NCI-H2081 (cell line): ENCODE measurements at regions not wholly inside any gene's neighbourhood (a gene's known extent, or its start where the extent isn't known, plus 50 kb on each side); places are given as distances from the start of the nearest gene placed in this dataset.

ENCODE experiments used
- DNase-seq, 2 experiments: peaks; one replicate each; lab custom pipeline; 2025; lab: John Stamatoyannopoulos, UW

DNA sequence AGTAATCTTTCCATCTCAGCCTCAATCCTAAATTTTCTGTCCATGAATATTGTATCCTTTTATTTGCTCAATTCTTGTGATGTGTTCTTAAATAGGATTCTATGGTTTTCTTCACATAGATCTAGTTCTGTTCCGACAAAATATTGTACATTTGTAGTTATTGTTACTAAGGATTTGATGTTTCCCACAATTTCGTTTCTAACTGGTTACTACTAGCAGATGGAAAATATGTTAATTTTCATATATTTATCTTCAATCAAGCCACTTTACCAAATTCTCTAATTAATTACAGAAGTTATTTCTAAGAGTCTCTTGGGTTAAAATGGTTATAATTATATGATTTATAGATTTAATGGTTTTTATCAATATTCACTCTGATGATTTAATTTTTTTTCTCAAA, 60.3 kb downstream of the SEC61B start:
- DNase-seq, result no peak

DNA sequence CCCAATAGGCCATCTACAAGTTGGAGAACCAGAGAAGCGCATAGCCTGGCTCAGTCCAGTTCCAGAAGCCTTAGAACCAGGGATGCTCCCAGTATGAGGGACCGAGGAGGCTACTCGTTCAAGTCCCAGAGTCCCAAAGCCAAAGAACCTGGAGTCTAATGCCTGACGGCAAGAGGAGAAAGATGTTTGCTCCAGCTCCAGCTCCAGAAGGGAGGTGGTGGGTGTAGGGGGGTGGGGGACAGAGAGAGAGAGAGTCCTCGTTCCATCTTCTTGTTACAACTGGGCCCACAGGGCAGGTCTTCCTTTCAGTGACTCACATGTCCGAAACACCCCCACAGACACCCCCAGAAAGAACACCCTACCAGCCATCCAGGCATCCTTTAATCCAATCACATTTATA, 63.9 kb downstream of the SEC61B start:
- no peak for DNase-seq

DNA sequence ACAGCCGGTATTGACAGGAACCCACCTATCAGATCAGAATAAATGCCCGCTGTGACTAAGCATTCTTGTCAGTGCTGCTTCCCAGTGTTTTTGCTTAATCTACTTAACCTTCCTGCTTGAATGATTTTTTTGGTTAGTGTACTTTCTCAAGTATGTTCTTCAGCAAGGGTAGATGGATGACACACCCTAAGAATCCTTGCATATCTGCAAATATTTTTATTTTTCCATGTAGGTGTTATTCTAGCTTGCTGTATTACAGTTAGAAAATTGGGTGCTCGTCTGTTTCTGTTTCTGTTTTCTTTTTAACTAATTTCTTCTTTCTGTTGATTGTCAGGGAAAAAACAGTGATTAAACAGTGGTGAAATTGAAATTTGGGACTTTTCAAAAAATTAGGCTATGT, 64.5 kb downstream of the SEC61B start:
- DNase-seq, result no peak

DNA sequence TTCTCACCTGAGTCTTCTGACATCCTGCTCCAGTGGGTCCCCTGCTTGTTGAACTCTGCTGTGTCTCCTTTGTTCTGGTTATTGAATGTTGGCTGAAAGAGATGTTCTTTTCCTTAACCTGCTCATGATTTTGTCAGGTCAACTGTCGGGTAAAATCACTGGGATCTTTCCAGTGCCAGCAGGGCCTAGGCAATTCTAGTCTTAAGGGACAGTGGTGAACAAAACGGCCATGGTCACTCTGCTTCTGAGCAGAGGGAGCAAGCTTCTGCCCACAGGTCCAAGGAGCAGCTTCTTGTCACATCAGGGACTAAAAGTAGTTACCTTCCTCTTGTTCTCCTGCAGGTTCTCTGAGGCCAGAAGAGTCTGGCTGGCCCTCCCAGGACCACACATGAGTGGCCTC, 65.6 kb downstream of the SEC61B start:
- DNase-seq, result no peak

DNA sequence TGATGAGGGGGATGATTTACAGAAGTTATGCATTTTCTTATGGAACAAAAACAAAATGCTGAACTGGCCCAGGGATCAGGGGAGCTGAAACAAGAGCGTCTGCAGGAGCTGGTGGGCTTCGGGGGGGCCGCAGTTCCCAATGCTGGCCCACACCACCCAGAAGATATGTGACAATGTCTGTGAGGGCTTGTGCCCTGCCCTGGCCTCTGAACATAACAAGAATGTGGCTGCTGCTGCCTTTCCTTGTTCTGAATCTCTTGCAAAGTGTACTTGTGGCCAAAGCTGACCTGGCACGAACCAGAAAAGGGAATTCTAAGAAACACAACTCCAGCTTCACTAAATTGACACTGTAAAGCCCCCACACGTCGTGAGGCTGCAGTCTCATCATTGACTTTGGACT, 66.7 kb downstream of the SEC61B start:
- no peak for DNase-seq

DNA sequence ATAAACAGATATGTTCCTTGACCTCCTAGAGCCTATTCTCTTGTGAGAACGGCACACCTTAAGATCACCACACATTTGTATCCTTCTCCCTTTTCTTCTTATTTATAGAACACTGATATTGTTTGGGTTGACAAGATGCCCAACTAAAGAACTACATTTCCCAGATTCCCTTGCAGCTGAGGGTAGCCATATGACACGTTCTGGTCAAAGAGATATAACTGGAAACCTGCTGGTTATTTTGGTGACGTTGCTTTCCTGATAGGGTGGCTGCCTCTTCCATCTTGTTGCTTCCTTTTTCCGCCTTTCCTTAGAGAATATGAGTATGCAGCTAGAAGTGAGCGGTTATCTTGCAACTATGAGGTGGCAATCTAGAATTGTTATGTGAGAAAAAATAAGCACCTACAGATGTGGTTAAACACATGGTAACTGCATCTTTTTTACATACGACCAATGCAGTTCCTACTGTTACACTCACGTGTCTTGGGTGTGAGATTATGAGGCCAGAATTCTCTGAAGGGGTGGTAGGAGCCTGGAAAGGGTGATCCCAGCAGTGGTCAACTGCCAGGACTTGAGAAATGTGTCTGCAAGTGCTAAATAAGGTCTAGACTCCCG, 72.9 kb downstream of the SEC61B start:
- no peak for DNase-seq

DNA sequence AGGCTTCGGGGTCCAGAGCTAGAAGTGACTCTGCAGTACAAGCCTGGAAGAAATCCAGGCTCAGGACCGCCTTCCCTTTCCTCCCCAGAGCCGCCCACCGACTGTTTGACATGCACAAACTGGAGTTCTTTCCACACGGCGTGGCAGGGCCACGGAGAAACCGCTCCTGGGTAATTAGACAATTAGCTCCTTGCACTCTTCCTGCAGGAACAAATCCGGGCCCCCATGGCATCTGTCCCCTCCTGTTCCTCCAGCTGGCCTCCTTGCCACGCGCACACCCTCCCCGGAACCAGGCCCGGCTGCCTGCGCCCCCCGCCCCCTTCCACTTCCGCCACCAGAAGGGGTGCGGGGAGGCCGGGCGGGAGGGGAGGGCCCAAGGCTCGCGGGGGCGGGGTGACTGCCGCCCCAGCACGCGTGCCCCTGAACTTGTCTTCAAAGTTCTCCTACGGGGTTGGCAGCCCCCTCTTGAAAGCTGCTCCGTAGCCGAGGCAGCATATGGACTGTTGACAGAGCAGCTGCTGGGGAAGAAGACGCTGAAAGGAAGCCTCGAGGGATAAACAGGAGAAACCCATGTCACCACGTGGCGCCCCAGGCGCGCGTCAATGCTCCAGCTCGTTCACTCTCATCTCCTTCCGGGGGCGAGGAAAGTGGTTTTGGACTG, 74.3 kb downstream of the SEC61B start:
- DNase-seq, result no peak

DNA sequence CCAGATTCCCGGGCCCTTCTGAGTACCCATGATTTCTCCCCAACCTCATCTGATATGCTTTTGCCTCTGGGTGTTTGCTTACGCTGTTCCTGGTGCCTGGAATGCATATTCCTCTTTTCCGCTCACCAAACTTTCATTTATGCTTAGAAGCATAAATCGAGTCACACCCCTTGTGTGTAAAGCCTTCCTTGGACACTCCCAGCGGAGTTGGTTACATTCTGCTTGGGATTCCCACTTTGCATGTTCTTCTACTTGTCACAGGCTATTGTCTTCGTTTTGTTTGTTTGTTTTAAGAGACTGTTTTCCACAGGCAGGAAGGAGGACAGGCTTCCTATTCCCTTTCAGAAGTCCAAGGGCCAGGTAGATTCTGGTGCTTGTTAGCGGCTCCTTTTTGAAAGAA, 76.5 kb downstream of the SEC61B start:
- DNase-seq, result no peak

DNA sequence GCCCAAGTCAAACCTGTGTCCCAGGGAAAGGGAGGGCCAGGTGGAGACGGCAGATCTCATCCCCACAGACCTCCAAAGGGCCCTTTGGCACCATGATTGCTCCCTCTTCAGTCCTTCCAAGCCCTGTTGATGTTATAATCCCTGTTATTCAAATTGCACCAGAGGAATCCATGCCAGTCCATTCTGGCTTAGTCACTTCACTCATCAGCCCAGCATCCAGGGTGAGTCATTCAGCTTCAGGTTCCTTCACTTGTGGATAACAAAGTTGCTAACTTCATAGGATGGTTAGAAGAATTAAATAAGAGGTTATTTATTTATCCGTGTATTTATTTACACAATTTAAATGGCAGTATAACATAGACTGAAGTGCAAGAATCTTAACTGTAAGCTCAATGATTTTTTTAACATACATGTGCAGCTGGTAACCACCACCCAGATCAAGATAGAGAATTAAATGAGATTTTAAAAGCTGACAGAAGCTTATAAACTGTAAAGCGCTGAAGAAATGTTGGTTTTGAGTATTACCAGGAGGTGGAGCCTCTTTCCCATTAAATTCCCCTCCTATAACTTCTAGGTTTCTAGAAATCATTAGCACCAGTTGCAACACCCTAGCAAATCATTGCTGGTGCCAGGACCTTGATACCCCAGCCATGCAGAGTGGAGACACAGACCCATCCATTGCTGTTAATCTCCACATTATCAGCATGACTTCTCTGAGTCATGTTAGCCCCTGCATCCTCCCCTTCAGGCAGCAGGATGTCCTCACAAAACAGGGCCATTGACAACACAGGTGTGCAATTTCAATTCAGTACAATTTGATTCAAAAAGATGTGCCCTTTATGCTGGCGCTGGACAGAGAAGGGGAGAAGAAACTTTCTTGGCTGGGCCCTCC, 77.4 kb downstream of the SEC61B start:
- DNase-seq, result peak in 1 of 2 experiments; percentile 10

DNA sequence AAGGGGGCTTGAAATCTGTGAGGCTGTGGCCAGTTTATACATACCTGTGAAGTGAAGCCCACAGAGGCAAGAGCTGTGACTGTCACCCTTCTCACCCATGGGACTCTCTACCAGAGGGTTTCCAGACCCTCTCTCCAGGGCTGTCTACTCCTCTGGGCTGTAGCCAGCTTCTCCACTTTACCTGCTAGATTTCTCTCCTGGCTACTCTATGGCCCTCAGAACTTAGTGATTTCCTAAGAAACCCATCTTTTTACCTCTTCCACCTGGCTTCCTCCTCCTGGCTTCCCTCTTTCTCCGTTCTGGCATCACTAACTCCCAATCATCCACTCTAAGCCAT, 78.0 kb downstream of the SEC61B start:
- DNase-seq, result no peak

DNA sequence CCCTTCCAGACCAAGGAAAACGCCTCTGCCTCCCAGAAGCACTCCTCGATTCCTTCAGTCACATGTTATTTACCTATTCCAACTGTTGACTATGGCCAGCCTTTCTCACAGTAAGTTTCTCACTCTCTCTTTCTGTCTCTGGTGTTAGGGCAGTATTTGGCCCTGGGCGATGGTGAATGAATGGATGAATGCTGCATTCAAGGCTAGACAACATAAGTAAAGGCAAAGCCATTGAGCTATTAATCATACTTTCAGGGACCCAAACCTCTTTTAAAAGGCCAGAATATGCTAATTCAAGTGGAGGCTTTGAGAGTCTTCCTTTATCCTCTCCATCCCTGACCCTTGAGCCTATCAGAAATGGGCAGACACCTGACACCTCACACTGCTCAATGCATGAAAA, 78.5 kb downstream of the SEC61B start:
- DNase-seq, result no peak

DNA sequence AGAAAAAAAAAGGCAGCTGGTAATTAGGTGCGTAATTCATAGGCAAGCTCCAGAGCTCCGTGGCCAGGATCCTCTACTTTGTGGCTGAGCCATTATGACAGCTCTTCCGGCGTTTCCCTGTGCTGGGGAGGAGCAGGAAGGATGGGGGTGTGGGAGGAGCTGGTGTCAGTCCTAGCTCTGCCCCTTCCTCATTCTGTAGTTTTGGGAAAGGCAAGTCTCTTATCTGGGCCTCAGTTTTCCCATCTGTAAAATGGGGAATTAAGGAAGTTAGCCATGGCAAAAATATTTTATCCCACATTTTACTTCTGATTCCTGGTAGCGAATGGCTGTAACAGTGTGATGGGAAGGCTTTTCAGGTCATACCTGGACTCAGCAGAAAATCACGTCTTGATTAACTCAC, 81.1 kb downstream of the SEC61B start:
- DNase-seq, result no peak

DNA sequence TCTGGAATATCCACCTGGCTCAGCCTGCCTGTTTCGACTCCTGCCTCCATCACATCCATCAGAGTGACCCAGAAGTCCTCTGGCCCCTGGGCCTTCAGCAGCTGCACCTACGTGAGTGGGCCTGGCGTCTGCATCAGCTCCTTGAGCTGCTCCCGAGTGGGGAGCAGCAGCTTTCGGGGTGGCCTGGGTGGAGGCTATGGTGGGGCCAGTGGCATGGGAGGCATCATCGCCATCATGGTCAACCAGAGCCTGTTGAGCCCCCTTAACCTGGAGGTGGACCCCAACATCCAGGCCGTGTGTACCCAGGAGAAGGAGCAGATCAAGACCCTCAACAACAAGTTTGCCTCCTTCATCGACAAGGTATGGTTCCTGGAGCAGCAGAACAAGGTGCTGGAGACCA, 83.0 kb downstream of the SEC61B start:
- no peak for DNase-seq

DNA sequence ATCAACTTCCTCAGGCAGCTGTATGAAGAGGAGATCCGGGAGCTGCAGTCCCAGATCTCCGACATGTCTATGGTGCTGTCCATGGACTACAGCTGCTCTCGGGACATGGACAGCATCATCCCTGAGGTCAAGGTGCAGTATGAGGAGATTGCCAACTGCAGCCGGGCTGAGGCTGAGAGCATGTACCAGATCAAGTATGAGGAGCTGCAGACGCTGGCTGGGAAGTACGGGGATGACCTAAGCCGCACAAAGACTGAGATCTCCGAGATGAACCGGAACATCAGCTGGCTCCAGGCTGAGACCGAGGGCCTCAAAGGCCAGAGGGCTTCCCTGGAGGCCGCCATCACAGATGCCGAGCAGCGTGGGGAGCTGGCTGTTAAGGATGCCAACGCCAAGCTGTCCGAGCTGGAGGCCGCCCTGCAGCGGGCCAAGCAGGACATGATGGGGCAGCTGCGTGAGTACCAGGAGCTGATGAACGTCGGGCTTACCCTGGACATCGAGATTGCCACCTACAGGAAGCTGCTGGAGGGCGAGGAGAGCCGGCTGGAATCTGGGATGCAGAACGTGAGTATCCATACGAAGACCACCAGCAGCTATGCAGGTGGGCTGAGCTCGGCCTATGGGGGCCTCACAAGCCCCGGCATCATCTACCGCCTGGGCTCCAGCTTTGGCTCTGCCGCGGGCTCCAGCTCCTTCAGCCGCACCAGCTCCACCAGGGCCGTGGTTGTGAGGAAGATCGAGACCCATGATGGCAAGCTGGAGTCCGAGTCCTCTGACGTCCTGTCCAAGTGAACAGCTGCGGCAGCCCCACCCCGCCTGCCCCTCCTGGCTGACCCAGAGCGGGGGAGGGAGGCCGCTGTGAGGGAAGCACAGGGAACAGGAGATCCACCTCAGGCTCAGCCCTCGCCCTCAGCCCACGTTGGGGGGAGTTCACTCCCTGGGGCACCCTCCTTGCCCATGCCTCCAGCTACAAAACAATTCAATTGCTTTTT, 84.0 kb downstream of the SEC61B start:
- no peak for DNase-seq

DNA sequence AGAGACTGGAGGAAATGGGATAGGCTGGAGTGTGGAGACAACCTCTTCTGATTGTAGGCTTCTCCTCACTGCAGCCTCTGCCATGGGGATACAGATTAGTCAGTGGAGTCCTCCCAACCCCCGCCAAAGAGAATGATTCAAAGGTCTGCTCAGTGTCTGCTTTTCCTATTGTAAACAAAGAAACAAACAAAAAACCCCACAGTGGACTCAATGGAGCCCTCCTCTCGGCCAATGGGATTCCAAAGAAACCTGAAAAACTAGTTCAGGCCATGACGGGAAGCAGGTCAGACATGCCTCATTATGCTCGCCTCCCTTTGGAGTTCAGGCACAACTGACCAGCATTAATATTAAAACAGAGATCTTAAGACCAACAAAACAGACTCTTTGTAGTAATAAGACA, 85.8 kb downstream of the SEC61B start:
- no peak for DNase-seq

DNA sequence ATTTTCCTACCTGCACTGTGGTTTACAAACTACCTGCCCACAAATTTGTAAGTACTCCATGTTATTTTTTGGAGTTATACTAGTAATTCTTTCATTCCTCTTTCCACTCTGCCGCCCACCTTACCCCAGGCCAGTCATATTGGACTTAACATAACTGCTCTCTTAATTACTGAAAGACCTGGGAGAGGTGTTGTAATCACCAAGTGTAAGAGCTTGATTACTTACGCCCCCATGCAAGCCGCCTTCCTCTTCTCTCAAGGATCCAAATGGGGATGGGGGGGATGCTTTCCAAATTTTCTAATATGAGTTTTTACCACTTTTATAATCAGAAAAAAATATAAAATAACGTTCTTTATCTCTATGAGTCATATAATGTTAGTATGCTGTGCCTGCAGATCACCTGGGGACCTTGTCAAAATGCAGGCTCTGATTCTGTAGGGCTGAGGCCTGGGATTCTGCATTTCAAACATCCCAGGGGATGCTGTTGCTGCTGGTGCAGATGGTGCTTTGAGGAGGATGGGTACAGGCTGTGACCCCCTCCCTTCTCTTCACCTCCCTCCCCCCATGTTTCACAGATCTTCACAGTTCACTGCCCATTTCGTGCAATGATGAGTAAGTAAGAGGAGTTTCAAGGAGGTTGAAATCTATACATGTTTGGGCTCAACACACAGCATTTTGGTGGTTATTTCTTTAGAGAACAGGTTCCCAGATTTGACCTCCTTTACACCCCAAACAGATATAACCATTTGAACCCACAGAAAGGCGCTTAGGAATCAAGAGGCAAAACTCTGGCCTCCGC, 87.3 kb downstream of the SEC61B start:
- no peak for DNase-seq

DNA sequence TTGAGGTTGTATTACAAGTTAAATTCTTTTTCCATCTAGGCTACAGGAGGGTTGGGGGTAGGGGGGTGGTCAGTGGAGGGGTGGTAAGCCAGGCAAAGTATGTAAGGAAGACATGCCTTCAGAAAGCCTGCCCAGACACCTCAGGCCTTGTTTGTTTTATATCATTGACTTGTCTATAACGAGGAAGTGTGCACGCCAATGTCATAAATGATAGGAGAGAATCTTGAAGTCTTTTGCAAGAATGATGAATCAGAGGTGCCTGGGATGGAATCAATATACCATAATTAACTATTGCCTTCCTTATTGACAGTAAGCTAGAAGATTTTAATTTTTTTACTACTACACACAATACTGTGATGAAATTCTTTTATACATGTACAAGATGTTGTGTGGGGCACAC, 90.7 kb downstream of the SEC61B start:
- DNase-seq, result no peak

DNA sequence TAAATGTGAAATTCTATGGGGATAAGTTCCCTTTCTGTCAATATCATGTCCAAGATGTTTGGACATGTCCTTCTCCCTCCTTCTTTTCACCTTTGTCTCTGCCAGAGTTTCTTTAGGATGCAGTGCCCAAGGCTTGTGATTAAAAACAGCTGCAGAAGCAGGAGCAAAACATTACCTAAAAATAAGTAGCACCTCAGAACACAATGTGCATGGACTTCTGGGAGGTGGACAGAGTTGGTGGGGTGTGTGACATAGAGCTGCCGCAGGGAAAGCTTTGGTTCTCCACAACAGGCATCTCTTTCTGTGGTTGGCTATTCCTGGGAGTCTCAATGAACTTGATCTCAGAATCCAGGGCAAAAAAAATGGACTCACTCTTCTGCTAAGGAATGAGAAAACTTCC, 97.0 kb downstream of the SEC61B start:
- DNase-seq, result no peak

DNA sequence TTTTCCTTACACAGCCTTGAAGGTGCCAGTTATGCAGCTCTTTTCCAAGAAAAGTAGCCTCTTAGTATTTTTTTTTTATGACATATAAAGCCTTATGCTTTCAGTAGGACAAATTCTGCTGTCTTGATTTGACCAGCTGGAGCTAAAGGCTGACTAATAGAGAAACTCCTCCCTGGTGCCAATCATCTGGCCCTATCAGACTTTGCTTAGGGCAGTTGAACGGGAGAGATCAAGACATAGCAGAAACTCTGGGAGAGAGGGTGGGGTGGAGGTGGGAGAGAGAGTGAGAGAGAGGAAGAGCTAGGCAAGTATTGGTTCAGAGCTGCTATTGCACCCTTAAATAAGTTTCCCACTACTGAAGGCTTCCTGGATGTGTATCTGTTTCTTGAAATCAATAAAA, 100.2 kb downstream of the SEC61B start:
- no peak for DNase-seq

DNA sequence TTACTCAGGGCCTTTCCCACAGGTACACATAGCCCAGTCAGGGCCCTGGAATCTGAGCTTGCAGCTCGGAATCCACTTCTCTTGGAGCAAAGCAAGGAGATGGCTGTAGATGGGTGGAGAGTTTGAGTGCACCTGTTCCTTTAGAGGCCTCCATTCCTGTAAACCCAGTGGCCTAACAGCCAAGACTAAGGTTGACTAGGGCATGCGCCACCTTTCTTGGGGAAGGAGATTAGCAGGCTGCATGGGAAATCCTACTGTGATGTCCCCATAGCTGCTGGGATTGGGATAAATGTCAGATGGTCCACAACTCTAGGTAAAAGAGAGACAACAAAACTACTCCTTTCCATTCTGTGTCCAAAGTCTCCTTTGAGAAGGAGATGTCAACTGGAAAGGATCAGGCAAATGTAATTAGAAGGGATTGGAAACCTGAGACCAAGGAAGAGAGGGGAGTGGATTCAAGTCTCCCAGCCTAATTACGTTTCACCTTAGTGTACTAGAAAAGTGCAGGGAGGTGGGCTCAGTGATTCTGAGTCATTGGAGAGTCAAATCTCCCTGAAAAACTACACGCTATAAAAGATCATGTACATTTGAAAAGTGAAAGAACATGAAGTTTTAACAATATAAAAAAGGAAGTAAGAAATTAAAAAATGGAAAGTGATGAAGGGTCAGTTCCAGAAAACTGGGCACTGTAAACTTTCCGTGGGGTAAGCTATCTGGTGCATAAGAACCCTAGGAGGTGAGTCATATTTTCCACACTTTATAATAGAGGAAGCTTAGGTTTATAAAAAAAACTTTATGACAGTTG, 104.2 kb downstream of the SEC61B start:
- DNase-seq, result no peak

DNA sequence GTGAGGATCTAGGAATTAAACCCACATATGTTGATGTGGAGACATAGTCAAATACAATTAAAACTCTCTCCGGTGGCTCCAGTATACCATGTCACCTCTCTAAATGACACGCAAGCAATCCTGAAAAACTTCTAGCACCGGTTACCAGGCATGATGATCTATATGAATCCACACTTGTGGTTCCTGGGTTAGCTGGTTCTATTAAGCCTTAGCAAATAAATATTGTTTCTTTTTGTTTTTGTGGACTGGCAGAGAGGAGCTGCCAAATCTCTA, 104.8 kb downstream of the SEC61B start:
- no peak for DNase-seq
